ENCODE measurements at regions not wholly inside any gene's neighbourhood (a gene's known extent, or its start where the extent isn't known, plus 50 kb on each side); places are given as distances from the start of the nearest gene placed in this dataset.

DNA sequence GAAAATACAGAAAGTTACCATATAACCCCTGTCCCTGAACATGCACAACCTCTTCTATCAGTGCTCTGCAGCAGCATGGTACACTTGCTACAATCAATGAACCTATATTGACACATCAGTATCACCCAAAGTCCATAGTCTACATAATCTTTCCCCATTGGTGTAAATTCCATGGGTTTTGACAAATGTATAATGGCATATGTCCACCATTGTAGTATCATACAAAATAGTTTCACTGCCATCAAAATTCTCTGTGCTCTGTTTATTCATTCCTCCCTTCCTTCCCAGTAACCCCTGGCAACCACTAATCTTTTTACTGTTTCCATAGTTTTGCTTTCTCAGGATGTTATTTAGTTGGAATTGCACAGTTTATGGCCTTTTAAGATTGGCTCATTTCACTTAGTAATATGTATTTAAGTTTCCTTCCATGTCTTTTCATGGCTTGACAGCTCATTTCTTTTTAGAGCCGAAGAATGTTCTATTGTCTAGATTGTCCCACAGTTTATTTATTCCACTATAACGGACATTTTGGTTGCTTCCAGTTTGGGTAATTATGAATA, 1707.0 kb downstream of the EFNA5 start:
- BruUV-seq (replicated peaks) = no TSS peak
- no peak for TF ChIP-seq EGR1 (IDR thresholded peaks at IDR 0.05; ENCODE audit: low read depth)
- TF ChIP-seq SIN3A (IDR thresholded peaks at IDR 0.05; ENCODE audit: low read depth) = no peak
- TF ChIP-seq CEBPB (IDR thresholded peaks at IDR 0.05; ENCODE audit: low read depth) = no peak
- TF ChIP-seq, protein P1, sequence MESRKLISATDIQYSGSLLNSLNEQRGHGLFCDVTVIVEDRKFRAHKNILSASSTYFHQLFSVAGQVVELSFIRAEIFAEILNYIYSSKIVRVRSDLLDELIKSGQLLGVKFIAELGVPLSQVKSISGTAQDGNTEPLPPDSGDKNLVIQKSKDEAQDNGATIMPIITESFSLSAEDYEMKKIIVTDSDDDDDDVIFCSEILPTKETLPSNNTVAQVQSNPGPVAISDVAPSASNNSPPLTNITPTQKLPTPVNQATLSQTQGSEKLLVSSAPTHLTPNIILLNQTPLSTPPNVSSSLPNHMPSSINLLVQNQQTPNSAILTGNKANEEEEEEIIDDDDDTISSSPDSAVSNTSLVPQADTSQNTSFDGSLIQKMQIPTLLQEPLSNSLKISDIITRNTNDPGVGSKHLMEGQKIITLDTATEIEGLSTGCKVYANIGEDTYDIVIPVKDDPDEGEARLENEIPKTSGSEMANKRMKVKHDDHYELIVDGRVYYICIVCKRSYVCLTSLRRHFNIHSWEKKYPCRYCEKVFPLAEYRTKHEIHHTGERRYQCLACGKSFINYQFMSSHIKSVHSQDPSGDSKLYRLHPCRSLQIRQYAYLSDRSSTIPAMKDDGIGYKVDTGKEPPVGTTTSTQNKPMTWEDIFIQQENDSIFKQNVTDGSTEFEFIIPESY (IDR thresholded peaks at IDR 0.05; ENCODE audit: extremely low read depth, insufficient replicate concordance, low read length) = no peak
- TF ChIP-seq CBX3 (IDR thresholded peaks at IDR 0.05; ENCODE audit: low read depth) = no peak
- TF ChIP-seq, protein P2, sequence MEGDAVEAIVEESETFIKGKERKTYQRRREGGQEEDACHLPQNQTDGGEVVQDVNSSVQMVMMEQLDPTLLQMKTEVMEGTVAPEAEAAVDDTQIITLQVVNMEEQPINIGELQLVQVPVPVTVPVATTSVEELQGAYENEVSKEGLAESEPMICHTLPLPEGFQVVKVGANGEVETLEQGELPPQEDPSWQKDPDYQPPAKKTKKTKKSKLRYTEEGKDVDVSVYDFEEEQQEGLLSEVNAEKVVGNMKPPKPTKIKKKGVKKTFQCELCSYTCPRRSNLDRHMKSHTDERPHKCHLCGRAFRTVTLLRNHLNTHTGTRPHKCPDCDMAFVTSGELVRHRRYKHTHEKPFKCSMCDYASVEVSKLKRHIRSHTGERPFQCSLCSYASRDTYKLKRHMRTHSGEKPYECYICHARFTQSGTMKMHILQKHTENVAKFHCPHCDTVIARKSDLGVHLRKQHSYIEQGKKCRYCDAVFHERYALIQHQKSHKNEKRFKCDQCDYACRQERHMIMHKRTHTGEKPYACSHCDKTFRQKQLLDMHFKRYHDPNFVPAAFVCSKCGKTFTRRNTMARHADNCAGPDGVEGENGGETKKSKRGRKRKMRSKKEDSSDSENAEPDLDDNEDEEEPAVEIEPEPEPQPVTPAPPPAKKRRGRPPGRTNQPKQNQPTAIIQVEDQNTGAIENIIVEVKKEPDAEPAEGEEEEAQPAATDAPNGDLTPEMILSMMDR (IDR thresholded peaks at IDR 0.05 in 2 of 3, conservative IDR thresholded peaks at IDR 0.05 in 1 of 3; ENCODE audit: borderline replicate concordance in 1 of 3, insufficient read depth in 1 of 3, low read depth in 2 of 3, low read length in 2 of 3) = no peak
- no peak for TF ChIP-seq TCF7L2 (IDR thresholded peaks at IDR 0.05; ENCODE audit: borderline replicate concordance, extremely low read depth, insufficient read depth, insufficient read length)
- TF ChIP-seq ZFX (IDR thresholded peaks at IDR 0.05) = no peak
- TF ChIP-seq POLR2A (IDR thresholded peaks at IDR 0.05; ENCODE audit: borderline replicate concordance, extremely low read depth, insufficient read depth, insufficient read length) = no peak
- TF ChIP-seq EZH2phosphoT487 (IDR thresholded peaks at IDR 0.05; ENCODE audit: borderline replicate concordance) = no peak
- TF ChIP-seq, protein P3, sequence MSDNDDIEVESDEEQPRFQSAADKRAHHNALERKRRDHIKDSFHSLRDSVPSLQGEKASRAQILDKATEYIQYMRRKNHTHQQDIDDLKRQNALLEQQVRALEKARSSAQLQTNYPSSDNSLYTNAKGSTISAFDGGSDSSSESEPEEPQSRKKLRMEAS (IDR thresholded peaks at IDR 0.05) = no peak
- no peak for TF ChIP-seq POLR2AphosphoS5 (IDR thresholded peaks at IDR 0.05; ENCODE audit: low read depth, low read length)
- no peak for TF ChIP-seq JUND (IDR thresholded peaks at IDR 0.05)
- no peak overlapping the region for H2AFZ ChIP-seq (ENCODE audit: low read depth, low read length, poor library complexity, severe bottlenecking)

More for the DNA sequence above, 1707.0 kb downstream of the EFNA5 start:
- ChIA-PET CTCF (no interaction called here), RAD21 (ENCODE audit: low non-redundant PET in 1 of 2, low total read pairs in 2 of 2, uncharacterized antibody in 2 of 2, unreplicated experiment in 2 of 2) (no interaction called here), POLR2A (no interaction called here)
- no peak for DNase-seq (ENCODE audit: low read depth, low spot score)
- no peaks in the 10 kb centered on the region for H3K9me2 ChIP-seq (ENCODE audit: insufficient read depth)
- H3K4me1 ChIP-seq (ENCODE audit: control insufficient read depth in 1 of 2, insufficient read depth in 2 of 2, low read length in 2 of 2) = no peaks in the 10 kb centered on the region
- ATAC-seq = no peak
- H3K9me3 ChIP-seq (ENCODE audit: control insufficient read depth in 1 of 2, insufficient read depth in 1 of 2, low read depth in 1 of 2, low read length in 2 of 2) = no peaks in the 10 kb centered on the region
- intact Hi-C loops (cut with micrococcal nuclease) = no loop called here
- H3K27me3 ChIP-seq (ENCODE audit: insufficient read depth, low read length) = no peaks in the 10 kb centered on the region
- H3K4me2 ChIP-seq (ENCODE audit: low read length) = no peak overlapping the region
- no peak overlapping the region for H3K4me3 ChIP-seq (replicated peaks in 1 of 2; ENCODE audit: low read depth in 1 of 2, low read length in 2 of 2)
- H3K79me2 ChIP-seq (ENCODE audit: insufficient read depth, low read length) = no peaks in the 10 kb centered on the region
- H4K20me1 ChIP-seq (ENCODE audit: insufficient read depth) = no peaks in the 10 kb centered on the region
- H3K27ac ChIP-seq (ENCODE audit: low read depth, low read length) = no peak overlapping the region
- no peaks in the 10 kb centered on the region for H3K36me3 ChIP-seq (ENCODE audit: control insufficient read depth in 1 of 2, insufficient read depth in 2 of 2, low read length in 2 of 2)
- H3K9ac ChIP-seq (ENCODE audit: low read length) = no peak overlapping the region

All from HCT116 (cell line).